ENCODE measurements at regions not wholly inside any gene's neighbourhood (a gene's known extent, or its start where the extent isn't known, plus 50 kb on each side); places are given as distances from the start of the nearest gene placed in this dataset.
"Not testable (repeated sequence)": the region's sequence is repeated elsewhere in the genome, so short reads cannot be mapped to it uniquely, and the experiment has no call there.

DNA sequence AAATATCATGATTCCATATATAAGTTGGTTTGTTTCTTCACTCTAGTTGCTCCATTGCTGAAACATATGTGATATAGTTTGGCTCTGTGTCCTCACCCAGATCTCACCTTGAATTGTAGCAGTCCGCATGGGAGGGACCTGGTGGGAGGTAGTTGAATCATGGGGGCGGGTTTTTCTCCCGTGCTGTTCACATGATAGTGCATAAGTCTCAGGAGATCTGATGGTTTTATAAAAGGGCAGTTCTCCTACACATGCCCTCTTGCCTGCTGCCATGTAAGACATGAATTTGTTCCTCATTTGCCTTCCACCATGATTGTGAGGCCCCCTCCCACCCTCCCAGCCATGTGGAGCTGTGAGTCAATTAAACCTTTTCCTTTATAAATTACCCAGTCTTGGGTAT, 915.5 kb downstream of the KCNJ2 start:
- H3K9ac ChIP-seq (ENCODE audit: low read length), result no peak overlapping the region
- H3K4me1 ChIP-seq (ENCODE audit: control insufficient read depth, low read depth, low read length), result peaks cover 13% of the 10 kb centered on the region
- H3K27ac ChIP-seq (ENCODE audit: low read length), result no peak overlapping the region
- no peaks in the 10 kb centered on the region for H3K36me3 ChIP-seq (ENCODE audit: control insufficient read depth, low read depth, low read length)
- no peaks in the 10 kb centered on the region for H3K9me3 ChIP-seq (ENCODE audit: control insufficient read depth, low read depth, low read length)
- H3K27me3 ChIP-seq (ENCODE audit: control insufficient read depth, insufficient read depth, low read length), result no peaks in the 10 kb centered on the region
- no peak overlapping the region for H3K4me3 ChIP-seq (ENCODE audit: low read length)

- no peak overlapping the region for H3K27ac ChIP-seq (ENCODE audit: low read length)
- no peaks in the 10 kb centered on the region for H3K9me3 ChIP-seq (ENCODE audit: control insufficient read depth, low read depth, low read length)
- H3K36me3 ChIP-seq (ENCODE audit: control insufficient read depth, low read depth, low read length), result no peaks in the 10 kb centered on the region
- peaks cover 13% of the 10 kb centered on the region for H3K4me1 ChIP-seq (ENCODE audit: control insufficient read depth, low read depth, low read length)
- H3K9ac ChIP-seq (ENCODE audit: low read length), result no peak overlapping the region
- no peak overlapping the region for H3K4me3 ChIP-seq (ENCODE audit: low read length)
- no peaks in the 10 kb centered on the region for H3K27me3 ChIP-seq (ENCODE audit: control insufficient read depth, insufficient read depth, low read length)
Observed at GRCh38 chr17:71085238-71086033, 916.1 kb downstream of the KCNJ2 start.

DNA sequence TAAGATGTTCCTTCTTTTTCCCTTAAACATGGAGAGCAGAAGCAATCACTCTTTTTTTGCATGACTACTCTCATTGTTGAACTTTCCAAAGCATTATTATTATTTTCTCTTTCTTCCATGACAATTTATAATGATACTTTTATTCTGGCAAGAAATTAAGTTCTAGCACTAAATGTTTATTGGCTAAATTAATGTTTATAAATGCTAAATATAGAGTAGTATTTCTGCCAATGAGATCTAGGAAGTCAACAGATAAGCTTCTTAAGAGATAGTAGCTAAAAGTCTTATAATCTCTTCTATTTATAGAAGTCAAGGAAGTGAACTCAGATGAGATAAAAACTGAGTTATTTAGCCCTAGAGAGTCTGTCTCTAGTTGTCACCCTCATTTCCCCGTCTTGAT, 920.1 kb downstream of the KCNJ2 start:
- Histone ChIP-seq H3K9me3 (ENCODE audit: control insufficient read depth, low read depth, low read length) (no peaks in the 10 kb centered on the region), H3K4me1 (ENCODE audit: control insufficient read depth, low read depth, low read length) (peaks cover 3% of the 10 kb centered on the region), H3K27ac (ENCODE audit: low read length) (no peak overlapping the region), H3K36me3 (ENCODE audit: control insufficient read depth, low read depth, low read length) (no peaks in the 10 kb centered on the region), H3K27me3 (ENCODE audit: control insufficient read depth, insufficient read depth, low read length) (no peaks in the 10 kb centered on the region), H3K9ac (ENCODE audit: low read length) (no peak overlapping the region), H3K4me3 (ENCODE audit: low read length) (no peak overlapping the region)

GRCh38 chr17:71098071-71098470, 928.7 kb downstream of the KCNJ2 start:
- Histone ChIP-seq H3K4me1 (ENCODE audit: control insufficient read depth, low read depth, low read length) (no peaks in the 10 kb centered on the region), H3K36me3 (ENCODE audit: control insufficient read depth, low read depth, low read length) (no peaks in the 10 kb centered on the region), H3K27me3 (ENCODE audit: control insufficient read depth, insufficient read depth, low read length) (no peaks in the 10 kb centered on the region), H3K9me3 (ENCODE audit: control insufficient read depth, low read depth, low read length) (no peaks in the 10 kb centered on the region), H3K27ac (ENCODE audit: low read length) (no peak overlapping the region), H3K9ac (ENCODE audit: low read length) (no peak overlapping the region), H3K4me3 (ENCODE audit: low read length) (no peak overlapping the region)

- Histone ChIP-seq H3K4me1 (ENCODE audit: control insufficient read depth, low read depth, low read length) (no peaks in the 10 kb centered on the region), H3K27me3 (ENCODE audit: control insufficient read depth, insufficient read depth, low read length) (no peaks in the 10 kb centered on the region), H3K9me3 (ENCODE audit: control insufficient read depth, low read depth, low read length) (no peaks in the 10 kb centered on the region), H3K4me3 (ENCODE audit: low read length) (no peak overlapping the region), H3K9ac (ENCODE audit: low read length) (no peak overlapping the region), H3K27ac (ENCODE audit: low read length) (no peak overlapping the region), H3K36me3 (ENCODE audit: control insufficient read depth, low read depth, low read length) (no peaks in the 10 kb centered on the region)
Observed at GRCh38 chr17:71099003-71099714, 929.8 kb downstream of the KCNJ2 start.

DNA sequence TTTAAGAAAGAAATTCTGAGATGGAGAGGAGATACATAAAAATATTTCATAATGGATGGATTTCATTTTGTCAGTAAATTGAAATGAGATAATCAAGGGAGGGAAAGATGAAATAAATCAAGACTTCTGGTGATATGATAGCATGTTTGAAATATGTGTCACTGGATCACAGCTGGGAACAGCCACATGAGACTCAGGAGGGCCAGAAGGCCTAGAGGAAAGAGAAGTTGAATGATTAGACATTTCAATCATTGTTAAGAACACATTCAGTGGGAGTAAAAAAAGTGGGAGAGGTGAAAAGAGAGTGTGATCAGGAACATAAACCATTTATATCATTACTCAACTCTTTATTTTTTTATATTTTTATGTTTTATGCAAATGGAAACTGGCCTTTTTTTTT, 933.4 kb downstream of the KCNJ2 start:
- Histone ChIP-seq H3K27ac (ENCODE audit: low read length) (no peak overlapping the region), H3K4me3 (ENCODE audit: low read length) (no peak overlapping the region), H3K9ac (ENCODE audit: low read length) (no peak overlapping the region), H3K27me3 (ENCODE audit: control insufficient read depth, insufficient read depth, low read length) (no peaks in the 10 kb centered on the region), H3K36me3 (ENCODE audit: control insufficient read depth, low read depth, low read length) (no peaks in the 10 kb centered on the region), H3K4me1 (ENCODE audit: control insufficient read depth, low read depth, low read length) (no peaks in the 10 kb centered on the region), H3K9me3 (ENCODE audit: control insufficient read depth, low read depth, low read length) (no peaks in the 10 kb centered on the region)

DNA sequence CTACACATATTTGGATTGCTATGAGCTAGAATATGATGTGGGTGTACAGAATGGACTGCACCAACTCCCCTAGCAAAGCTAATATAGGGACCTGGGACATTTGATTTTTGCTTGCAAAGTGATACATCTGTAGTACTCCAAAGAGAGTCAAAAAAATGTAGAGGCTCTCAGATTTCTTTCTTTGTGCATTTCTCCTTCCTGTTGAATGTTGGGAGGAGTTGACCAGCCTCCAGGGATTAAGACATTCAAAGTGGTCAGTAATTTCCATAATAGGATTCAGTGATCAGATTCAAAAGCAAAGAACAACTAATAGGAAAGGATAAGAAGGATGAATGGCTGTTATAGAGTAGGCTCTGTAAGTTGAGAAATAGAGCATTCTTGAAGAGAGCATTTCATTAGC, 934.9 kb downstream of the KCNJ2 start:
- no peaks in the 10 kb centered on the region for H3K27me3 ChIP-seq (ENCODE audit: control insufficient read depth, insufficient read depth, low read length)
- no peak overlapping the region for H3K4me3 ChIP-seq (ENCODE audit: low read length)
- no peaks in the 10 kb centered on the region for H3K9me3 ChIP-seq (ENCODE audit: control insufficient read depth, low read depth, low read length)
- H3K36me3 ChIP-seq (ENCODE audit: control insufficient read depth, low read depth, low read length), result no peaks in the 10 kb centered on the region
- no peak overlapping the region for H3K9ac ChIP-seq (ENCODE audit: low read length)
- no peak overlapping the region for H3K27ac ChIP-seq (ENCODE audit: low read length)
- no peaks in the 10 kb centered on the region for H3K4me1 ChIP-seq (ENCODE audit: control insufficient read depth, low read depth, low read length)

GRCh38 chr17:71106056-71106455, 936.7 kb downstream of the KCNJ2 start:
- not testable (repeated sequence) for H3K9ac ChIP-seq (ENCODE audit: low read length); H3K4me1 ChIP-seq (ENCODE audit: control insufficient read depth, low read depth, low read length); H3K36me3 ChIP-seq (ENCODE audit: control insufficient read depth, low read depth, low read length); H3K27me3 ChIP-seq (ENCODE audit: control insufficient read depth, insufficient read depth, low read length); H3K27ac ChIP-seq (ENCODE audit: low read length); H3K4me3 ChIP-seq (ENCODE audit: low read length); H3K9me3 ChIP-seq (ENCODE audit: control insufficient read depth, low read depth, low read length)

DNA sequence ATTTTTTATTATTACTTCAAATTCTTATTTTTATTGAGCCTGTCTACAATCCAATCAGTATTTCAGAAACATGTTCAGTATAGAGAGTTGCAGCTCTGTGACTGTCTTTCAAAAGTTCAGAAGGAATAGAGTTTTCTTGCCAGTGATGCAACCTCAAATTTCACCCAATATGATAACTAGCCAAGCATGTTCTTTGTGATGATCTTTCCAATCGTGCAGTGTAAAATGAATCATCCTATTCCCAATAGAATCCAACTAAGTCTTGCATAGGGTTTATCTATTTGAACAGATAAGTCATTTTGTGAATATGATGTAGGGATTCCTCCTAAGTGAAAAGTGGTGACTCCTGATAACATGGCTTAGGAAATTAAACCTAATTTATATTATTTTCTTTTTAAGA, 937.8 kb downstream of the KCNJ2 start:
- no peaks in the 10 kb centered on the region for H3K9me3 ChIP-seq (ENCODE audit: control insufficient read depth, low read depth, low read length)
- H3K4me3 ChIP-seq (ENCODE audit: low read length), result no peak overlapping the region
- H3K4me1 ChIP-seq (ENCODE audit: control insufficient read depth, low read depth, low read length), result no peaks in the 10 kb centered on the region
- no peaks in the 10 kb centered on the region for H3K27me3 ChIP-seq (ENCODE audit: control insufficient read depth, insufficient read depth, low read length)
- no peak overlapping the region for H3K9ac ChIP-seq (ENCODE audit: low read length)
- no peaks in the 10 kb centered on the region for H3K36me3 ChIP-seq (ENCODE audit: control insufficient read depth, low read depth, low read length)
- no peak overlapping the region for H3K27ac ChIP-seq (ENCODE audit: low read length)

DNA sequence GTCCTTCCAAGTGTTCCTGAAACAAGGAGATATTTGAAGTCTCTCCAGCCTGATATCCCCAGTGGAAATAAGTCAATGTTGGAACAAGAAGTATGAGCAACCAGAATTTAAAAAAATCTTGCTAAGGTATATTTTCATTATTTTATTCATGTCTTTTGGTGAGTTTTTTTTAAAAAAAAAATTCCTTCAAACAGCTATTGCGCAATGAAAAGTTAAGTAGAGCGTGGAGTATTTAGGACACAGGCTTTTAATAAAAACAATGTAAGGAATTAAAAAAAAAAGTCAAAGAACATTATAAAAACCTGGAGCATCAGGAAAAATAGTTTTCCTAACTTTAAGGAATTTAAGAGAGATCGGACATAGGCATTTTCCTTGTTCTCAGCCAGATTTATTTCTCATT, 940.4 kb downstream of the KCNJ2 start:
- no peaks in the 10 kb centered on the region for H3K9me3 ChIP-seq (ENCODE audit: control insufficient read depth, low read depth, low read length)
- H3K27ac ChIP-seq (ENCODE audit: low read length), result no peak overlapping the region
- no peaks in the 10 kb centered on the region for H3K27me3 ChIP-seq (ENCODE audit: control insufficient read depth, insufficient read depth, low read length)
- H3K36me3 ChIP-seq (ENCODE audit: control insufficient read depth, low read depth, low read length), result no peaks in the 10 kb centered on the region
- H3K9ac ChIP-seq (ENCODE audit: low read length), result no peak overlapping the region
- H3K4me3 ChIP-seq (ENCODE audit: low read length), result no peak overlapping the region
- H3K4me1 ChIP-seq (ENCODE audit: control insufficient read depth, low read depth, low read length), result no peaks in the 10 kb centered on the region

DNA sequence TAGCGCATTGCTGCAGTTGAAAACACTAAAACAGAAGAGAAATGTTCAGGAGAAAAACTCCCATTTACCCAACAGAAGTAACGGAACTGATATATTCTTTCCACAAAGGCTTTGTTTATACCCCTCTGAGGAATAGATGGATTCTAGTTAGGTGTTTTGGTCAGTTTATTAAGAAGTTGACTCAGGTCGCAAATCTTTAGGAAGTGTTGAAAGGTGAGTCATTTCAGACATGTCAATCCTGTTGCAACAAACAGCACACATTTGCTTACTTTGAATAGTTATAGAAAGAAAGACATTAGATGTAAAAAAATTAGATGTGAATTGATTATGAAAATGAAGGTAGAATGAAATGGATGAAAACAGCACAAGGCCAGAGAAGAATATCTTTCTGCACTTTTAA, 941.0 kb downstream of the KCNJ2 start:
- Histone ChIP-seq H3K27me3 (ENCODE audit: control insufficient read depth, insufficient read depth, low read length) (no peaks in the 10 kb centered on the region), H3K27ac (ENCODE audit: low read length) (no peak overlapping the region), H3K9me3 (ENCODE audit: control insufficient read depth, low read depth, low read length) (no peaks in the 10 kb centered on the region)

DNA sequence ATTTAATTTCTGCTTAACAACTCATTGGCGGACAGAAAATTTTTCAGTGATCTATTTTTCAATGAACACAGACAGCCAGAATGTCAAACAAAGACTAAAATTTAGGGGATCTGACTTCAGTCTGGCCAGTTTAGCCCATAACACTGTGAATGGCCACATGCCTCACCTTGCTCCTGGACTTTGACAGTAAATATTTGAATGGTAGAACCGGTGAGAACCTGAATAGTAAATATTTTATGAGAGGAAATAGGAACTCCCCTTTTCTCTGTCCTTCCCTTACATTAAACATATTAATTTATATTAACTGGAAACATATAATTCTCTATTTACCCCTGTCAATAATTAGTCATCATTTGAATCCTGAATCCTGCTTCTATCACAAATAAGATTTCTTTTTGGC, 942.1 kb downstream of the KCNJ2 start:
- H3K27ac ChIP-seq (ENCODE audit: low read length), result no peak overlapping the region
- H3K36me3 ChIP-seq (ENCODE audit: control insufficient read depth, low read depth, low read length), result no peaks in the 10 kb centered on the region
- no peaks in the 10 kb centered on the region for H3K27me3 ChIP-seq (ENCODE audit: control insufficient read depth, insufficient read depth, low read length)

More for the DNA sequence above, 941.0 kb downstream of the KCNJ2 start:
- Histone ChIP-seq H3K36me3 (ENCODE audit: control insufficient read depth, low read depth, low read length) (no peaks in the 10 kb centered on the region), H3K9ac (ENCODE audit: low read length) (no peak overlapping the region), H3K4me3 (ENCODE audit: low read length) (no peak overlapping the region), H3K4me1 (ENCODE audit: control insufficient read depth, low read depth, low read length) (no peaks in the 10 kb centered on the region)

More for the DNA sequence above, 942.1 kb downstream of the KCNJ2 start:
- Histone ChIP-seq H3K9me3 (ENCODE audit: control insufficient read depth, low read depth, low read length) (no peaks in the 10 kb centered on the region), H3K9ac (ENCODE audit: low read length) (no peak overlapping the region), H3K4me3 (ENCODE audit: low read length) (no peak overlapping the region), H3K4me1 (ENCODE audit: control insufficient read depth, low read depth, low read length) (no peaks in the 10 kb centered on the region)

All from iPS-18a (cell line).